KMS-11 (cell line): ENCODE measurements at regions not wholly inside any gene's neighbourhood (a gene's known extent, or its start where the extent isn't known, plus 50 kb on each side); places are given as distances from the start of the nearest gene placed in this dataset.

Experiments used
- H2AFZ ChIP-seq: fragments of 200-600 bp; sonication (generic); 2 replicates; pipeline ENCODE4 v1.6.1; 2016; ENCODE audit warnings: antibody characterized with exemption, mixed run types, low read depth
- H3K27ac ChIP-seq: fragments of 200-600 bp; sonication (generic); 2 replicates; pipeline ENCODE4 v1.6.1; 2016; ENCODE audit warnings: mild to moderate bottlenecking, mixed run types
- H3K27me3 ChIP-seq: fragments of 200-600 bp; sonication (generic); 2 replicates; pipeline ENCODE4 v1.6.1; 2017; ENCODE audit warnings: mild to moderate bottlenecking, low read depth, mixed run types, moderate library complexity; ENCODE audit not compliant: insufficient read depth
- H3K36me3 ChIP-seq: fragments of 200-600 bp; sonication (generic); 2 replicates; pipeline ENCODE4 v1.6.1; 2017; ENCODE audit warnings: mild to moderate bottlenecking, mixed run types; ENCODE audit not compliant: insufficient read depth
- H3K4me1 ChIP-seq: fragments of 200-600 bp; sonication (generic); 2 replicates; pipeline ENCODE4 v1.6.1; 2016; ENCODE audit warnings: mild to moderate bottlenecking, low read depth, mixed run types; ENCODE audit not compliant: poor library complexity, severe bottlenecking
- H3K4me2 ChIP-seq: fragments of 200-600 bp; sonication (generic); 2 replicates; pipeline ENCODE4 v1.7.0; 2016; ENCODE audit warnings: mild to moderate bottlenecking, mixed run types
- H3K4me3 ChIP-seq: fragments of 200-600 bp; sonication (generic); IDR thresholded peaks from 2 replicates; pipeline ENCODE4 v1.6.1; 2017; ENCODE audit warnings: low read depth, low read length, mixed read lengths; ENCODE audit not compliant: insufficient read depth
- H3K79me2 ChIP-seq: fragments of 200-600 bp; sonication (generic); 2 replicates; pipeline ENCODE4 v1.6.1; 2016; ENCODE audit warnings: low read depth, mixed run types; ENCODE audit not compliant: insufficient read depth
- H3K9ac ChIP-seq: fragments of 200-600 bp; sonication (generic); 2 replicates; pipeline ENCODE4 v1.6.1; 2016; ENCODE audit warnings: mild to moderate bottlenecking, mixed run types
- H4K20me1 ChIP-seq: fragments of 200-600 bp; sonication (generic); 2 replicates; pipeline ENCODE4 v1.6.1; 2016; ENCODE audit warnings: mild to moderate bottlenecking, mixed run types; ENCODE audit not compliant: insufficient read depth
- TF ChIP-seq, protein P1 (sequence below): fragments of 200-600 bp; sonication (generic); conservative IDR thresholded peaks from 2 replicates; pipeline ENCODE4 v1.6.1; 2017; ENCODE audit warnings: low read depth, mild to moderate bottlenecking, antibody characterized with exemption, low read length, moderate library complexity, mixed read lengths

GRCh38 chr6:170136541-170137175 lies 154.2 kb downstream of the DLL1 start:
- Histone ChIP-seq H3K9ac (no peak overlapping the region), H3K4me1 (no peaks in the 10 kb centered on the region), H3K4me3 (no peak overlapping the region), H3K27me3 (no peaks in the 10 kb centered on the region), H3K79me2 (no peaks in the 10 kb centered on the region), H3K27ac (no peak overlapping the region), H3K4me2 (no peak overlapping the region), H4K20me1 (no peaks in the 10 kb centered on the region), H3K36me3 (no peaks in the 10 kb centered on the region), H2AFZ (no peak overlapping the region)
- TF ChIP-seq, protein P1, sequence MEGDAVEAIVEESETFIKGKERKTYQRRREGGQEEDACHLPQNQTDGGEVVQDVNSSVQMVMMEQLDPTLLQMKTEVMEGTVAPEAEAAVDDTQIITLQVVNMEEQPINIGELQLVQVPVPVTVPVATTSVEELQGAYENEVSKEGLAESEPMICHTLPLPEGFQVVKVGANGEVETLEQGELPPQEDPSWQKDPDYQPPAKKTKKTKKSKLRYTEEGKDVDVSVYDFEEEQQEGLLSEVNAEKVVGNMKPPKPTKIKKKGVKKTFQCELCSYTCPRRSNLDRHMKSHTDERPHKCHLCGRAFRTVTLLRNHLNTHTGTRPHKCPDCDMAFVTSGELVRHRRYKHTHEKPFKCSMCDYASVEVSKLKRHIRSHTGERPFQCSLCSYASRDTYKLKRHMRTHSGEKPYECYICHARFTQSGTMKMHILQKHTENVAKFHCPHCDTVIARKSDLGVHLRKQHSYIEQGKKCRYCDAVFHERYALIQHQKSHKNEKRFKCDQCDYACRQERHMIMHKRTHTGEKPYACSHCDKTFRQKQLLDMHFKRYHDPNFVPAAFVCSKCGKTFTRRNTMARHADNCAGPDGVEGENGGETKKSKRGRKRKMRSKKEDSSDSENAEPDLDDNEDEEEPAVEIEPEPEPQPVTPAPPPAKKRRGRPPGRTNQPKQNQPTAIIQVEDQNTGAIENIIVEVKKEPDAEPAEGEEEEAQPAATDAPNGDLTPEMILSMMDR, result no peak

DNA sequence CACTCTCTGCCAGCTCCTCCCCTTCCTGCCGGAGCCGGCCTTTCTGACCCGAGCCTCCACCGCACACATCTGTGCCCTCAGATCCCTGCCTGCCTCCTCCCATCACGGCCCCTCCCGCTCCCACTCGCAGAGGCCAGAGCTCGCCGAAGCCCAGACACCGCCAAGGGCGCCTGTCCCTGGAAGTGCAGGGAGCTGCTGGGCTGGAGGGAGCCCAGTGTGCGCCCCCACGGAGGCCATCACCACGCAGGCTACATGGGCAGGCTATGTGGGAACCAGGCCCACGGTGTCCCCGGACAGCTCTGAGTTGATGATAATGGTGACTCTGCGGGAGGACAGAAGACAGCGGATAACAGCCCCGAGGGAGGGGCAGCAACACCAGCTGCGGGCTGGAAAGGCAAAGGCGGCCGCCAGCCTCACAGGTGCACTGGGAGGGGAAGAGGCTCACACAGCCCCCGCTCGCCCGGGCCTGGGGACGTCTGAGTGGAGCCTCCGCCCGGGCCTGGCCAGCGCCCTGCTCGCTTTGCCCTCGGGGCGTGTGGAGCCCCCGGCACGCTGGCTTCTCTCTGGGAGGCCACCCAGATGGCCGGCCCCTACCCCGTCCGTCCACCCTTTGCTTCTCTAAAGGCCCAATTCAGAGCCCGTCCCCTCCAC lies 154.9 kb downstream of the DLL1 start:
- no peak overlapping the region for H3K27ac ChIP-seq
- no peaks in the 10 kb centered on the region for H3K27me3 ChIP-seq
- H2AFZ ChIP-seq, result no peak overlapping the region
- no peaks in the 10 kb centered on the region for H4K20me1 ChIP-seq
- TF ChIP-seq, protein P1, result no peak
- H3K9ac ChIP-seq, result no peak overlapping the region
- H3K36me3 ChIP-seq, result no peaks in the 10 kb centered on the region
- no peaks in the 10 kb centered on the region for H3K4me1 ChIP-seq
- no peak overlapping the region for H3K4me2 ChIP-seq
- no peaks in the 10 kb centered on the region for H3K79me2 ChIP-seq
- H3K4me3 ChIP-seq, result no peak overlapping the region

DNA sequence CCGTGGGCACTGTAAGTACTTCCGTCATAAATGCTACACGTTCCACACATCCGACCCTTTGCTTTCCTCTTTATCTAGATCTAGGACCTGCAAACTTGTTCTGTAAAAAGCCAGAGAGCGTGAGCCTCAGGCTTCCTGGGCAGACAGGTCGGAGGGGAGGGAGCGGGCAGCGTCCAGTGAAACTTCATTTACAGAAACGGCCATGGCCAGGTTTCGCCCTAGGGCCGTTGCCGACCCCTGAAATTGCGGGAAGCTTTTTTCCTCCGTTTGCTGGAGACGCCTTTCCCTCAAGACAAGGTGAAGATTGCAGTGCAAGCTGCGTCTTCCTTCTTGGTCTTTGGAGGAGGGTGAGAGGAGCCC lies 155.4 kb downstream of the DLL1 start:
- Histone ChIP-seq H3K27me3 (no peaks in the 10 kb centered on the region), H3K4me2 (no peak overlapping the region), H3K79me2 (no peaks in the 10 kb centered on the region), H3K36me3 (no peaks in the 10 kb centered on the region), H3K9ac (no peak overlapping the region), H3K4me3 (no peak overlapping the region), H2AFZ (no peak overlapping the region), H3K27ac (no peak overlapping the region), H4K20me1 (no peaks in the 10 kb centered on the region), H3K4me1 (no peaks in the 10 kb centered on the region)
- TF ChIP-seq, protein P1, result no peak

DNA sequence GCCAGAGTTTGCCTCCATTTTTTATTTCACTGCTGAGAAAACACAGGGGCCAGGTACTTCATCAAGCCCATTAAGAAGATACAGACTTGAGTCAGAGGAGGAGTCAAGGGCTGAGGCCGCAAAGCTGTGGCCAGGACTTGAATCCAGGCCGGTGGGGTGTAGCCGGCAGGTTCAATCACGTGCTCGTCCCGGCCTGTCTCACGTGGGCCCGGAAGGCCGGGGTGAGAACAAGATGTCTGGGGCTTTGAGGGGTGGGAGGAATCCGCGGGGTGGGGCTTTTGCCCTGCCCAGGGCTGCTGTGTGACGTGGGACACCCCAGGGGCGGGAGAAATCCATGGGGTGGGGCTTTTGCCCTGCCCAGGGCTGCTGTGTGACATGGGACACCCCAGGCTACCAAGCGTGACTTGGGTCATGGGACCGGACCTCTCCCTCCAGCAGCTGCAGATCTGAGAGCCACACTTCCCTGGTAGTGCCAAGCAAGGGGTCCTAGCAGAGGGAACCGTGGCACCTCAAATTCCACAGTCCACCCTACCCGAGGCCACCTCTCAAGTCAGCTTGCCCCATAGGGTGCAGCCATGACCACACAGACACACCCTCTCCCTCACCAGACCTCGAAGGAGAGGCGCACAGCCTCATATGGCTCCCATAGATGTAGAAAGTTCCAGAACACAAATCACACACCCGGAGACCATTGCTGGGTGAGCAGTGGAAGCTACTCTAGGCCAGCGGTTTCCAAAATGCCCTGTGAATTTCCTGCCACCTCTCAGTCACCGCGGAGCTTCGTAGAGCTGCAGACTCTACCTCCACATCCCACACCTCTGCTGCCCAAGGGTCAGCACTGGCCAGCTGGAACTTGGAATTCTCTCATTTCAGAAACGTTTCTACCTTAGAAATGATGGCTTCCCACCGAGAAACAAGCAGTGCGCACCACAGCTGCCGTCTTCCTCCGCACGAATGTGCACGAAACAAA lies 156.1 kb downstream of the DLL1 start:
- no peak overlapping the region for H3K4me3 ChIP-seq
- no peak overlapping the region for H3K4me2 ChIP-seq
- no peaks in the 10 kb centered on the region for H3K4me1 ChIP-seq
- TF ChIP-seq, protein P1, result no peak
- H3K27ac ChIP-seq, result no peak overlapping the region
- H3K79me2 ChIP-seq, result no peaks in the 10 kb centered on the region
- H3K9ac ChIP-seq, result no peak overlapping the region
- H2AFZ ChIP-seq, result no peak overlapping the region
- no peaks in the 10 kb centered on the region for H4K20me1 ChIP-seq
- H3K36me3 ChIP-seq, result no peaks in the 10 kb centered on the region
- H3K27me3 ChIP-seq, result no peaks in the 10 kb centered on the region
